ENCODE measurements at regions not wholly inside any gene's neighbourhood (a gene's known extent, or its start where the extent isn't known, plus 50 kb on each side); places are given as distances from the start of the nearest gene placed in this dataset.
"Not testable (repeated sequence)": the region's sequence is repeated elsewhere in the genome, so short reads cannot be mapped to it uniquely, and the experiment has no call there.

DNA sequence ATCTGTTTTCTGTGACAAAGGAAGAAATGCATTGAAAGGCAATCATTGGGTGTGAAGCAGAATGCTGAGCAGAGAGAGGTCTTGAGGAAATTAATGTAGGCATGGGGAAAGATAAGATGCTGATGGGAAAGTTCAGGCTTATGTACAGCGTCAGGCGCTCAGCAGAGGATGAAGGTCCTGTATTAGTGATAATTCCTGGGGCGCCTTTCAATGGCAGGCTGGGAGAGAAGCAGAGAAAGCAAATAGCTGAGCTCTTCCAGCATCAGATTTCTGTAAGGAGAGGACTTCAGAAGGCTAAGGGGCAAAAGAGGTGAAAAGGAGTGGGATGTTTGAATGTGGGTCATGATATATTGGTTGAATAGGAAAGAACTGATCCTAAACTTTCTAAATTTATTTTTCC is 129.8 kb downstream of the HNMT start:
- TF ChIP-seq, protein P1, sequence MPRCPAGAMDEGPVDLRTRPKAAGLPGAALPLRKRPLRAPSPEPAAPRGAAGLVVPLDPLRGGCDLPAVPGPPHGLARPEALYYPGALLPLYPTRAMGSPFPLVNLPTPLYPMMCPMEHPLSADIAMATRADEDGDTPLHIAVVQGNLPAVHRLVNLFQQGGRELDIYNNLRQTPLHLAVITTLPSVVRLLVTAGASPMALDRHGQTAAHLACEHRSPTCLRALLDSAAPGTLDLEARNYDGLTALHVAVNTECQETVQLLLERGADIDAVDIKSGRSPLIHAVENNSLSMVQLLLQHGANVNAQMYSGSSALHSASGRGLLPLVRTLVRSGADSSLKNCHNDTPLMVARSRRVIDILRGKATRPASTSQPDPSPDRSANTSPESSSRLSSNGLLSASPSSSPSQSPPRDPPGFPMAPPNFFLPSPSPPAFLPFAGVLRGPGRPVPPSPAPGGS (IDR thresholded peaks at IDR 0.05) = no peak
- TF ChIP-seq, protein P2, sequence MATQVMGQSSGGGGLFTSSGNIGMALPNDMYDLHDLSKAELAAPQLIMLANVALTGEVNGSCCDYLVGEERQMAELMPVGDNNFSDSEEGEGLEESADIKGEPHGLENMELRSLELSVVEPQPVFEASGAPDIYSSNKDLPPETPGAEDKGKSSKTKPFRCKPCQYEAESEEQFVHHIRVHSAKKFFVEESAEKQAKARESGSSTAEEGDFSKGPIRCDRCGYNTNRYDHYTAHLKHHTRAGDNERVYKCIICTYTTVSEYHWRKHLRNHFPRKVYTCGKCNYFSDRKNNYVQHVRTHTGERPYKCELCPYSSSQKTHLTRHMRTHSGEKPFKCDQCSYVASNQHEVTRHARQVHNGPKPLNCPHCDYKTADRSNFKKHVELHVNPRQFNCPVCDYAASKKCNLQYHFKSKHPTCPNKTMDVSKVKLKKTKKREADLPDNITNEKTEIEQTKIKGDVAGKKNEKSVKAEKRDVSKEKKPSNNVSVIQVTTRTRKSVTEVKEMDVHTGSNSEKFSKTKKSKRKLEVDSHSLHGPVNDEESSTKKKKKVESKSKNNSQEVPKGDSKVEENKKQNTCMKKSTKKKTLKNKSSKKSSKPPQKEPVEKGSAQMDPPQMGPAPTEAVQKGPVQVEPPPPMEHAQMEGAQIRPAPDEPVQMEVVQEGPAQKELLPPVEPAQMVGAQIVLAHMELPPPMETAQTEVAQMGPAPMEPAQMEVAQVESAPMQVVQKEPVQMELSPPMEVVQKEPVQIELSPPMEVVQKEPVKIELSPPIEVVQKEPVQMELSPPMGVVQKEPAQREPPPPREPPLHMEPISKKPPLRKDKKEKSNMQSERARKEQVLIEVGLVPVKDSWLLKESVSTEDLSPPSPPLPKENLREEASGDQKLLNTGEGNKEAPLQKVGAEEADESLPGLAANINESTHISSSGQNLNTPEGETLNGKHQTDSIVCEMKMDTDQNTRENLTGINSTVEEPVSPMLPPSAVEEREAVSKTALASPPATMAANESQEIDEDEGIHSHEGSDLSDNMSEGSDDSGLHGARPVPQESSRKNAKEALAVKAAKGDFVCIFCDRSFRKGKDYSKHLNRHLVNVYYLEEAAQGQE (IDR thresholded peaks at IDR 0.05) = no peak
- TF ChIP-seq NPAS2 (CRISPR knock-in tag; IDR thresholded peaks at IDR 0.05; ENCODE audit: borderline replicate concordance) (no peak), MYC (IDR thresholded peaks at IDR 0.05; ENCODE audit: borderline replicate concordance, low read length) (no peak), EHMT2 (IDR thresholded peaks at IDR 0.05; ENCODE audit: low read depth) (no peak), FOXS1 (CRISPR knock-in tag; IDR thresholded peaks at IDR 0.05) (no peak), CHD4 (IDR thresholded peaks at IDR 0.05; ENCODE audit: borderline replicate concordance) (no peak), CHD2 (IDR thresholded peaks at IDR 0.05; ENCODE audit: low read length, partially characterized antibody) (no peak)
- Histone ChIP-seq H3K4me1 (no peaks in the 10 kb centered on the region), H3K4me3 (no peak overlapping the region), H3K27ac (no peak overlapping the region), H3K4me2 (no peak overlapping the region), H3K9me3 (no peaks in the 10 kb centered on the region)
- WGBS (ENCODE audit: missing lambda C conversion rate) = 95% methylated on average over 3 of the region's 3 CpGs
- CTCF ChIA-PET = no interaction called here
- FAIRE-seq = no peak
- POLR2A ChIA-PET = no interaction called here
- no peak for ATAC-seq
- no peak for DNase-seq (ENCODE audit: low read depth in 1 of 2, low spot score in 1 of 2)

GRCh38 chr2:138095336-138095735 is 131.1 kb downstream of the HNMT start:
- Histone ChIP-seq H3K4me1 (no peaks in the 10 kb centered on the region), H3K27ac (no peak overlapping the region), H3K9me3 (no peaks in the 10 kb centered on the region), H3K4me2 (no peak overlapping the region), H3K4me3 (no peak overlapping the region)
- ChIA-PET CTCF (no interaction called here), POLR2A (no interaction called here)
- no peak for DNase-seq (ENCODE audit: low read depth in 1 of 2, low spot score in 1 of 2)
- TF ChIP-seq ZNF302 (CRISPR knock-in tag; IDR thresholded peaks at IDR 0.05) = no peak
- no peak for TF ChIP-seq MAZ (IDR thresholded peaks at IDR 0.05; ENCODE audit: borderline replicate concordance, low read depth, low read length)
- TF ChIP-seq CBX2 (IDR thresholded peaks at IDR 0.05; ENCODE audit: borderline replicate concordance, low read depth) = no peak
- TF ChIP-seq ZFP36 (IDR thresholded peaks at IDR 0.05; ENCODE audit: borderline replicate concordance, partially characterized antibody) = no peak
- TF ChIP-seq RAD21 (conservative IDR thresholded peaks at IDR 0.05 in 1 of 2, IDR thresholded peaks at IDR 0.05 in 1 of 2) = no peak
- TF ChIP-seq CTCF (IDR thresholded peaks at IDR 0.05) = no peak
- no peak for TF ChIP-seq TP53 (CRISPR knock-in tag; IDR thresholded peaks at IDR 0.05)
- no peak for TF ChIP-seq JUN (IDR thresholded peaks at IDR 0.05)
- TF ChIP-seq, protein P3, sequence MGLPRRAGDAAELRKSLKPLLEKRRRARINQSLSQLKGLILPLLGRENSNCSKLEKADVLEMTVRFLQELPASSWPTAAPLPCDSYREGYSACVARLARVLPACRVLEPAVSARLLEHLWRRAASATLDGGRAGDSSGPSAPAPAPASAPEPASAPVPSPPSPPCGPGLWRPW (IDR thresholded peaks at IDR 0.05) = no peak
- FAIRE-seq = no peak
- ATAC-seq = no peak

GRCh38 chr2:138099288-138099687 is 135.0 kb downstream of the HNMT start:
- POLR2A ChIA-PET; H3K4me2 ChIP-seq; H3K9me3 ChIP-seq; DNase-seq (ENCODE audit: low read depth in 1 of 2, low spot score in 1 of 2); H3K27ac ChIP-seq; H3K4me1 ChIP-seq; H3K4me3 ChIP-seq; ATAC-seq; FAIRE-seq: not testable (repeated sequence)
- CTCF ChIA-PET = interaction anchor here (1.5 kb wide), 1 partner anchor 11 kb away, joined by 4 read pairs; no protein-coding TSS in a partner anchor
- WGBS (ENCODE audit: missing lambda C conversion rate) = 90% methylated on average over 3 of the region's 3 CpGs

Measured in A549 (cell line).